Heart left ventricle (tissue), 16 donors: ENCODE measurements at regions not wholly inside any gene's neighbourhood (a gene's known extent, or its start where the extent isn't known, plus 50 kb on each side); places are given as distances from the start of the nearest gene placed in this dataset.
A peak's percentile ranks its signal among the peaks of the same experiment; 100 is the strongest.

Experiments used
- ATAC-seq, 4 donors: fragments of 200-7000 bp; cut with Tn5 transposase; one replicate each; pipeline ENCODE4 v1.9.1; 2020 to 2022; ENCODE audit warnings: moderate library complexity in 4 of 4, mild to moderate bottlenecking in 3 of 4, moderate number of reproducible peaks in 1 of 4
- DNase-seq, 5 donors: peaks; one replicate each; pipeline ENCODE4 v3.0.0-alpha.2; 2020
- H3K27ac ChIP-seq, 12 donors: fragments of 200-600 bp; sonication (generic) in 4 of 12; one replicate each; pipeline versions ENCODE4 v1.5.0 to v1.8.0; 2016 to 2022; ENCODE audit warnings: mild to moderate bottlenecking in 2 of 12
- H3K27me3 ChIP-seq, 9 donors: fragments of 200-600 bp; sonication (generic) in 2 of 9; one replicate each; pipeline versions ENCODE4 v1.5.1 to v1.8.0; 2016 to 2022; ENCODE audit warnings: mild to moderate bottlenecking in 3 of 9
- H3K36me3 ChIP-seq, 9 donors: fragments of 200-600 bp; sonication (generic) in 2 of 9; one replicate each; pipeline versions ENCODE4 v1.5.0 to v1.8.0; 2018 to 2022; ENCODE audit warnings: mild to moderate bottlenecking in 2 of 9
- H3K4me1 ChIP-seq, 12 donors: fragments of 200-600 bp; sonication (generic) in 4 of 12; one replicate each; pipeline versions ENCODE4 v1.5.0 to v1.8.0; 2016 to 2022; ENCODE audit warnings: mild to moderate bottlenecking in 3 of 12
- H3K4me3 ChIP-seq, 12 donors: fragments of 200-600 bp; sonication (generic) in 4 of 12; one replicate each; pipeline versions ENCODE4 v1.5.0 to v1.8.0; 2017 to 2022; ENCODE audit warnings: mild to moderate bottlenecking in 9 of 12, moderate library complexity in 4 of 12
- H3K9me3 ChIP-seq, 12 donors: fragments of 200-600 bp; sonication (generic) in 4 of 12; one replicate each; pipeline versions ENCODE4 v1.5.0 to v1.8.0; 2016 to 2022; ENCODE audit warnings: mild to moderate bottlenecking in 1 of 12
- CTCF ChIP-seq, 12 donors: fragments of 200-600 bp; sonication (generic) in 4 of 12; IDR thresholded peaks; one replicate each; pipeline versions ENCODE4 v1.5.0 to v1.8.0; 2018 to 2022; ENCODE audit warnings: antibody characterized with exemption in 12 of 12, mild to moderate bottlenecking in 5 of 12
- POLR2A ChIP-seq, 2 donors: fragments of 450-650 bp; IDR thresholded peaks; one replicate each; pipeline ENCODE4 v1.6.1; 2017; ENCODE audit warnings: antibody characterized with exemption in 2 of 2, mild to moderate bottlenecking in 2 of 2, moderate library complexity in 2 of 2
- WGBS, 4 donors: extraction: QIAGEN DNeasy Blood & Tissue Kit in 2 of 4; methylation state at CpG; one replicate each; pipeline versions ENCODE4 v1.1.5 to v1.1.7; 2013 to 2018; 5-methylcytosine and 5-hydroxymethylcytosine counted together
- intact Hi-C, 10 donors: fragments of 100-400 bp; cut with DNase I; formaldehyde crosslinking; loops; one replicate each; pipeline versions ENCODE4 v1.11.1 to v1.14.2; 2022
- donor health status: ischemic (EF 13 %, LVEDD 7.1; RV severe dilation, severe dysfunction).
- donor health status: healthy with polysubstance abuse.
- donor health status: DM: no; HTN: yes; CAD: no.
- donor health status: DM: no; HTN: no; CAD: no.
- donor health status: ischemic (EF 25% LVEDD 6.9; RV normal size, moderate dysfunction).
- donor health status: ischemic (EF 25% LVEDD 5.7; RV mildly dilated, moderate dysfunction).
- donor health status: healthy.
- donor health status: DM: yes; HTN: yes; CAD: no.
- donor health status: ischemic (EF 35%, LVEDD 5.7; RV mildly dilated, moderate dysfunction).
- donor health status: nonischemic (EF 11% LVEDD 7.7; RV severe dilation, severe dysfunction).
- donor health status: DM: yes; HTN: yes; CAD: no.
- donor health status: PGD.
- donor health status: ischemic (EF 29% LVEDD 5.4; RV normal size, mild dysfunction).
- donor health status: nonischemic (EF 23%, LVEDD 6.1; RV moderate dilation, normal function).

- DNase-seq: no peak
- TF ChIP-seq POLR2A (IDR thresholded peaks at IDR 0.05) (no peak), CTCF (IDR thresholded peaks at IDR 0.05) (no peak)
- Histone ChIP-seq H3K4me3 (no peak overlapping the region), H3K27me3 (no peaks in the 10 kb centered on the region), H3K27ac (no peak overlapping the region), H3K36me3 (no peaks in the 10 kb centered on the region), H3K9me3 (no peaks in the 10 kb centered on the region), H3K4me1 (no peaks in the 10 kb centered on the region)
- ATAC-seq: no peak
- WGBS, 4 donors: 72 to 77% methylated on average over 4 of the region's 4 CpGs; no CpG with 5 or more reads in 2 of the 4 donors
- intact Hi-C loops: no loop called here
Measured at GRCh38 chrY:7468951-7469745, 557.6 kb upstream of the AMELY start.

- Histone ChIP-seq H3K9me3 (no peaks in the 10 kb centered on the region), H3K4me3 (no peak overlapping the region), H3K4me1 (no peaks in the 10 kb centered on the region), H3K27me3 (no peaks in the 10 kb centered on the region), H3K36me3 (no peaks in the 10 kb centered on the region), H3K27ac (no peak overlapping the region)
- ATAC-seq (no peak), DNase-seq (no peak)
- TF ChIP-seq CTCF (IDR thresholded peaks at IDR 0.05) (no peak), POLR2A (IDR thresholded peaks at IDR 0.05) (no peak)
- 85 to 91% methylated on average over 3 of the region's 3 CpGs; no CpG with 5 or more reads in 2 of the 4 donors for WGBS, 4 donors
- intact Hi-C loops: no loop called here
Measured at GRCh38 chrY:7467796-7468520, 556.4 kb upstream of the AMELY start.

GRCh38 chrY:7465185-7465621, 553.7 kb upstream of the AMELY start:
- H3K36me3 ChIP-seq: no peaks in the 10 kb centered on the region
- DNase-seq (peak in 2 of 5 donors; percentile 22 to 24), ATAC-seq (peak in 1 of 4 donors; percentile 82)
- H3K27me3 ChIP-seq: no peaks in the 10 kb centered on the region
- peak overlapping the region in 3 of 12 donors; percentile 17 to 54 (median 30) for H3K27ac ChIP-seq
- no peaks in the 10 kb centered on the region for H3K4me1 ChIP-seq
- H3K4me3 ChIP-seq: no peak overlapping the region
- 53 to 62% methylated on average over 6 of the region's 6 CpGs; no CpG with 5 or more reads in 2 of the 4 donors for WGBS, 4 donors
- intact Hi-C loops: no loop called here
- no peaks in the 10 kb centered on the region for H3K9me3 ChIP-seq
- no peak for TF ChIP-seq CTCF (IDR thresholded peaks at IDR 0.05)
- TF ChIP-seq POLR2A (IDR thresholded peaks at IDR 0.05): no peak

GRCh38 chrY:7464742-7465141, 553.2 kb upstream of the AMELY start:
- no peak for ATAC-seq
- H3K4me3 ChIP-seq: no peak overlapping the region
- intact Hi-C loops: no loop called here

More at GRCh38 chrY:7464742-7465141, 553.2 kb upstream of the AMELY start:
- Histone ChIP-seq H3K9me3 (no peaks in the 10 kb centered on the region), H3K27me3 (no peaks in the 10 kb centered on the region), H3K27ac (peak overlapping the region in 3 of 12 donors; percentile 17 to 30 (median 19)), H3K4me1 (no peaks in the 10 kb centered on the region), H3K36me3 (no peaks in the 10 kb centered on the region)
- TF ChIP-seq POLR2A (IDR thresholded peaks at IDR 0.05) (no peak), CTCF (IDR thresholded peaks at IDR 0.05) (no peak)
- WGBS, 4 donors: 63 to 68% methylated on average over 2 of the region's 2 CpGs; no CpG with 5 or more reads in 2 of the 4 donors
- no peak for DNase-seq
